ENCODE measurements at regions not wholly inside any gene's neighbourhood (a gene's known extent, or its start where the extent isn't known, plus 50 kb on each side); places are given as distances from the start of the nearest gene placed in this dataset.

DNA sequence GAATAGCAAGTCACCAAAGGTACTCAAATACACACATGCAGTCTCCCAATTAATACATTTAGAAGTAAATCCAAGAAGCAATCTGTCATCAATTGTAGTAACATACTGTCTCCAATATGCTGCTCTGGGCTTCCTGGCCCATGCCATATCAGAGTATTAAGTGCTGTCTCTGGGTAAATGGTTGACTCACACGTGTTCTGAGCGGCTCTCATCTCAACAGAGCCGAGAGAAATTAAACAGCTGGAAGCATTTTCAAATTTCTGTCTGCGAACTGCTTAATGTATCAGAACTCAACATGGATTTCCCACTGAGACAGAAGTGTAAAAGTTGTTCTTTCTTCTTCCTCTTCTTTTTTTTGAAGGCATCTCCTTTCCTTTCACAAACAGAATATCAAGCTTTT lies 247.3 kb upstream of the TAS2R1 start:
- Mint-ChIP-seq H3K4me1 (no peaks in the 10 kb centered on the region), H3K9me3 (peaks cover 5 to 13% of the 10 kb centered on the region in 2 donors), H3K27ac (no peak overlapping the region), H3K36me3 (no peaks in the 10 kb centered on the region), H3K27me3 (no peaks in the 10 kb centered on the region), H3K4me3 (no peak overlapping the region)
- DNase-seq (no peak), ATAC-seq (replicated peaks) (no peak)

DNA sequence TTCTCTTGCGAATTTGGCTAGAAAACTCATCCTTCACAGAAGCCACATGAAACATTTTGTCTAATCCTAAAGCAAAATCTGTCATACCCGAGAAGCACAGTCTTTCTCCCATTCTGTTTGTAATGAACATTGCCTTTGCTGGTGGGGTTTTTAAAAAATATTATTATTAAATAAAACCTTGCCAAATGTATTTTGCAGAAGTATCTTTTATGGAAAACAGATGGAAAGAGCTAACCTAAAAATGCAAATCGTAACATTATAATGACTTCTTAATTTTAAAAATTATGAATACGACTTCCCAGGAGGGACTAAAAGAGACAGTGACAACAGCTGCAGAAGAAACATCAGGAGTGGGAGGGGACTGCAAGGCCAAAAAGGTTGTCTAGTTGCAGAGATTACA lies 246.3 kb upstream of the TAS2R1 start:
- ATAC-seq (replicated peaks) (no peak), DNase-seq (no peak)
- Mint-ChIP-seq H3K27ac (no peak overlapping the region), H3K36me3 (no peaks in the 10 kb centered on the region), H3K4me3 (no peak overlapping the region), H3K4me1 (no peaks in the 10 kb centered on the region), H3K9me3 (peaks cover 5 to 10% of the 10 kb centered on the region in 2 donors), H3K27me3 (no peaks in the 10 kb centered on the region)

DNA sequence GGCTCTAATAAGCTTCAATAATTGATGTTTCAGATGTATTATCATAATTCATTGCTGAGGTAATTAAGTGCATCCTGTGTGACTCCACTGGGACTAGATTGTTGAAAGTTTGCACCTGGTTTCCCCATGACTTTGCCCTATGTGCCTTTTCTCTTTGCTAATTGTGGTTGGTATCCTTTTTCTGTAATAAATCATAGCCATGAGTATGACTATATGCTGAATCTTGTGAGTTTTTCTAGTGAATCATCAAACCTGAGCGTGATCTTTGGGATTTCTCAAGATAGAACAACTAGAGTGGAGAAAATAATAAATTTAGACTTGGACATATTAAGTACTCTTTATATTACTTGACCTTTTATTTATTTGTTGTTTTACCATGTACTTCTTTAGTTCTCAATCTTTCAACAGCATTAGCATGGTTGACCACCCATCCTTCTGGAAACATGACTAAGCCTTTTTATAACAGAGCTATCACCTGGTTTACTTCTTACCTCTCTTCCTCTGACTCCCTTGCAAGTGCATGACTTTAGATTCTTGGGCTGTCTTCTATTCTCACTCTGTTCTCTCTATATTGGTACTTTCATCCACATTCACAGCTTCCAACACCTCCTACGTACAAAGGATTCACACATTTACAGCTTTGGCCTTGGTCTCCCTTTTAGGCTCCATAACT lies 239.6 kb upstream of the TAS2R1 start:
- Mint-ChIP-seq H3K4me3 (no peak overlapping the region), H3K27me3 (no peaks in the 10 kb centered on the region), H3K4me1 (no peaks in the 10 kb centered on the region), H3K36me3 (peaks cover 0 to 2% of the 10 kb centered on the region in 2 donors), H3K27ac (no peak overlapping the region), H3K9me3 (peaks cover 16 to 28% of the 10 kb centered on the region in 2 donors)
- no peak for ATAC-seq (replicated peaks)
- DNase-seq, result no peak

- DNase-seq (no peak), ATAC-seq (replicated peaks) (no peak)
- Mint-ChIP-seq H3K27ac (no peak overlapping the region), H3K36me3 (peaks cover 0 to 2% of the 10 kb centered on the region in 2 donors), H3K4me1 (no peaks in the 10 kb centered on the region), H3K27me3 (no peaks in the 10 kb centered on the region), H3K9me3 (peaks cover 17 to 29% of the 10 kb centered on the region in 2 donors), H3K4me3 (no peak overlapping the region)
These were observed 235.4 kb upstream of the TAS2R1 start for GRCh38 chr5:9865574-9865973.

- H3K4me3 Mint-ChIP-seq, result no peak overlapping the region
- DNase-seq, result no peak
- no peaks in the 10 kb centered on the region for H3K4me1 Mint-ChIP-seq
- H3K27me3 Mint-ChIP-seq, result no peaks in the 10 kb centered on the region
- ATAC-seq (replicated peaks), result no peak
- no peak overlapping the region for H3K27ac Mint-ChIP-seq
- peaks cover 17 to 26% of the 10 kb centered on the region in 2 donors for H3K9me3 Mint-ChIP-seq
- peaks cover 0 to 2% of the 10 kb centered on the region in 2 donors for H3K36me3 Mint-ChIP-seq
These were observed 234.6 kb upstream of the TAS2R1 start for GRCh38 chr5:9864791-9865190.

DNA sequence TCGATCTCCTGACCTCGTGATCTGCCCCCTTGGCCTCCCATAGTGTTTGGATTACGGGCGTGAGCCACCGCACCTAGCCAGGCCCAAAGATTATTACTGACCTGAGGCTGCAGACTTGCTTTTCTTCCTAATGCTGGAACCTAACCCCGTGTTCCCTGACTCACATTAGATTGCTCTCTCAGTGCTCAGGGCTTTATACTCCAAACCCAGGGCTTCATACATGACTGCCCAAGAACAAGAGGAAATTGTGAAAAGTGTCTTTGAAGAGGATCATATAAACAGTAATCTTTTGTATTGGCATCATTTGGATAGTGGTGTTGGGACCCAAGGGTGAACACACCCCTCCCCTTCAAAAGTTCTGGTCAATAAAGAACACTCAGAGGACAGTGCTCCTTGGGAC lies 233.3 kb upstream of the TAS2R1 start:
- peaks cover 17 to 23% of the 10 kb centered on the region in 2 donors for H3K9me3 Mint-ChIP-seq
- ATAC-seq (replicated peaks) (no peak), DNase-seq (no peak)
- H3K4me1 Mint-ChIP-seq, result no peaks in the 10 kb centered on the region
- H3K4me3 Mint-ChIP-seq, result no peak overlapping the region
- H3K27ac Mint-ChIP-seq, result no peak overlapping the region
- H3K27me3 Mint-ChIP-seq, result no peaks in the 10 kb centered on the region
- peaks cover 0 to 2% of the 10 kb centered on the region in 2 donors for H3K36me3 Mint-ChIP-seq

GRCh38 chr5:9861666-9862256 lies 231.6 kb upstream of the TAS2R1 start:
- H3K27me3 Mint-ChIP-seq, result no peaks in the 10 kb centered on the region
- H3K9me3 Mint-ChIP-seq, result peaks cover 15 to 21% of the 10 kb centered on the region in 2 donors
- H3K4me1 Mint-ChIP-seq, result no peaks in the 10 kb centered on the region
- DNase-seq (no peak), ATAC-seq (replicated peaks) (no peak)
- no peak overlapping the region for H3K27ac Mint-ChIP-seq
- no peak overlapping the region for H3K4me3 Mint-ChIP-seq
- peaks cover 0 to 2% of the 10 kb centered on the region in 2 donors for H3K36me3 Mint-ChIP-seq

- H3K9me3 Mint-ChIP-seq, result peaks cover 6 to 12% of the 10 kb centered on the region in 2 donors
- no peak overlapping the region for H3K4me3 Mint-ChIP-seq
- H3K27me3 Mint-ChIP-seq, result no peaks in the 10 kb centered on the region
- no peak for ATAC-seq (replicated peaks)
- no peak for DNase-seq
- H3K36me3 Mint-ChIP-seq, result no peaks in the 10 kb centered on the region
- no peaks in the 10 kb centered on the region for H3K4me1 Mint-ChIP-seq
- no peak overlapping the region for H3K27ac Mint-ChIP-seq
These were observed 229.7 kb upstream of the TAS2R1 start for GRCh38 chr5:9859808-9860207.

- DNase-seq, result no peak
- ATAC-seq (replicated peaks), result no peak
- H3K4me1 Mint-ChIP-seq, result no peaks in the 10 kb centered on the region
- H3K36me3 Mint-ChIP-seq, result no peaks in the 10 kb centered on the region
- H3K27ac Mint-ChIP-seq, result no peak overlapping the region
- no peaks in the 10 kb centered on the region for H3K27me3 Mint-ChIP-seq
- H3K9me3 Mint-ChIP-seq, result peaks cover 4 to 9% of the 10 kb centered on the region in 2 donors
- no peak overlapping the region for H3K4me3 Mint-ChIP-seq
These were observed 227.9 kb upstream of the TAS2R1 start for GRCh38 chr5:9858043-9858442.

DNA sequence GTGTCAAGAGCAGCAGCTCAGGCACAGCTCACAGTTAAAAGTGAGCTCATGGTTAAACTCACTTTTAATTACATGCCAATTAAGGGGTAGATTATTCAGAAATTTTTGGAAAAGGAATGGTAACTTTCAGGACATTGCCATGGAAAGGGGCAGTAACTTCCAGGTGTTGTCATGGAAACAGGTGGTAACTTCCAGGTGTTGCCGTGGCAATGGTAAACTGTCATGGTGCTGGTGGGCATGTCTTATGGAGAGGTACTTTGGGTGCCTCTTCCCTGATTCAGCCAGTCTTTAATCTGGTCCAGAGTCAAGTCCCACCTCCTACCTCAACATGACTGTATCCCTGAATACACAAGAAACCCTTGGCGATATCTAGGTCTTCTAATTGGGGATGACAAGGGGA lies 223.2 kb upstream of the TAS2R1 start:
- Mint-ChIP-seq H3K36me3 (no peaks in the 10 kb centered on the region), H3K27ac (no peak overlapping the region), H3K9me3 (peaks cover 4 to 9% of the 10 kb centered on the region in 2 donors), H3K4me1 (no peaks in the 10 kb centered on the region), H3K4me3 (no peak overlapping the region), H3K27me3 (no peaks in the 10 kb centered on the region)
- ATAC-seq (replicated peaks) (no peak), DNase-seq (no peak)

- DNase-seq (no peak), ATAC-seq (replicated peaks) (no peak)
- Mint-ChIP-seq H3K4me1 (no peaks in the 10 kb centered on the region), H3K36me3 (no peaks in the 10 kb centered on the region), H3K27ac (no peak overlapping the region), H3K27me3 (no peaks in the 10 kb centered on the region), H3K4me3 (no peak overlapping the region), H3K9me3 (peaks cover 4 to 9% of the 10 kb centered on the region in 2 donors)
These were observed 222.5 kb upstream of the TAS2R1 start for GRCh38 chr5:9852671-9853070.

- Mint-ChIP-seq H3K27ac (no peak overlapping the region), H3K36me3 (no peaks in the 10 kb centered on the region), H3K27me3 (no peaks in the 10 kb centered on the region), H3K9me3 (peaks cover 3 to 5% of the 10 kb centered on the region in 2 donors), H3K4me1 (no peaks in the 10 kb centered on the region), H3K4me3 (no peak overlapping the region)
- no peak for ATAC-seq (replicated peaks)
- no peak for DNase-seq
These were observed 221.3 kb upstream of the TAS2R1 start for GRCh38 chr5:9851458-9851857.

DNA sequence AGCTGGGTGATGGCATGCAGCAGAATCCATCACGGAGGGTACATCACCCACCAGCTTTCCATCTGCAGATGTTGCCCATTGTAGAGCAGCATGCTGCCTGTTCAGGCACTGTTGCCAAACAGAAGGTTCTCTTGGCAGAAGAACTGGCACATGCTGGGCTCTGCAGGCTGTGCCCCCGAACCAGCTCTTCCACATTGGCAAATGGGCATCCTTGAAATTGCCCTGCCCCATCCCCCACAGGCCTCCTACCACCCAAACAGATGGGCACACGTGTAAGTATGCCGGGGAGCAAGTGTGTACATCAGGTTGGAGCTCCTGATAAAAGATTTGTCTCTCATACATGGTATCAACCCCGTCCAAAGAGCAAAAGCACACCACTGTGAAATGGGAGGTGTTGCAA lies 220.3 kb upstream of the TAS2R1 start:
- H3K9me3 Mint-ChIP-seq, result peaks cover 0 to 3% of the 10 kb centered on the region in 2 donors

DNA sequence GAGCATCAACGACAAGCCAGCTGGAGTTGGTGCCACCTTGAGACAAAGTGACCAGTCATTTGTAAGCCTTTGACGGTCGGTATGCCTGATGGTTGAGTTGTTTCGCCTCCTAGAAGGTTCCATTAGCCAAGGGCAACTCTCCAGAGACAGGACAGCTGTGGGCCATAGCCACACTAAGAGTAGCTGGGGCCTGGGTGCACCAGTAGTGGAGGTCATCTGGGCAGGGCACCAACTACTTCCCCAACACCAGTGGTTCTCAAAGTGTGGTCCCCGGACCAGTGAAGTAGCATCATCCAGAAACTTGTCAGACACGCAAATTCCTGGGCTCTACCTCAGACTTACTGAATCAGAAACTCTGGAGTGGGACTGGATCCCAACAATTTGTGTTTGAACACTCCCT lies 217.5 kb upstream of the TAS2R1 start:
- H3K27ac Mint-ChIP-seq, result no peak overlapping the region
- H3K4me1 Mint-ChIP-seq, result no peaks in the 10 kb centered on the region
- no peaks in the 10 kb centered on the region for H3K27me3 Mint-ChIP-seq
- no peak for DNase-seq
- peaks cover 3 to 4% of the 10 kb centered on the region in 2 donors for H3K9me3 Mint-ChIP-seq
- ATAC-seq (replicated peaks), result no peak
- no peak overlapping the region for H3K4me3 Mint-ChIP-seq
- no peaks in the 10 kb centered on the region for H3K36me3 Mint-ChIP-seq

More for the DNA sequence above, 220.3 kb upstream of the TAS2R1 start:
- H3K27ac Mint-ChIP-seq, result no peak overlapping the region
- H3K27me3 Mint-ChIP-seq, result no peaks in the 10 kb centered on the region
- H3K4me1 Mint-ChIP-seq, result no peaks in the 10 kb centered on the region
- no peak overlapping the region for H3K4me3 Mint-ChIP-seq
- H3K36me3 Mint-ChIP-seq, result no peaks in the 10 kb centered on the region
- DNase-seq (no peak), ATAC-seq (replicated peaks) (no peak)

DNA sequence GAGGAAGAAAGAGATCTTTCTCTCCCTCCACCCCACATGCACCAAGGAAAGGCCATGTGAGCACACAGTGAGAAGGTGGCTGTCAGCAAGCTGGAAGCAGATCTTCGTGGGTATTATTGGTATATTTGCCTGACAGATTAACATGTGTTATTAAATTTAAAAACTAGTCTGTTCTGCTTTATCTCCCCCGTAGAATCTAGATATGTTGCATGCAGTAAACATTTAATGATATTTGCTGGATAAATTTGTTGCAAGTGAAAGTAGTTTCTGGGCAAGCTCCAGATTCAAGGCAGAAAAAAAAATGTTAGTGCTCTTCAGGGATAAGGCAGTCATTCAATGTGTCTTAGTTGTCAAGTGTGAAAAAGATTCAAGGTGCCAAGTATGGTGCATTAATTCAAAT lies 215.0 kb upstream of the TAS2R1 start:
- H3K4me3 Mint-ChIP-seq, result no peak overlapping the region
- no peaks in the 10 kb centered on the region for H3K27me3 Mint-ChIP-seq
- DNase-seq (no peak), ATAC-seq (replicated peaks) (no peak)
- H3K9me3 Mint-ChIP-seq, result peaks cover 7 to 9% of the 10 kb centered on the region in 2 donors
- no peak overlapping the region for H3K27ac Mint-ChIP-seq
- H3K36me3 Mint-ChIP-seq, result no peaks in the 10 kb centered on the region
- H3K4me1 Mint-ChIP-seq, result no peaks in the 10 kb centered on the region

All from stimulated activated naive B cell treated with anti-CD40 and anti-IgM and Interleukin-4, amounts not matched to agents 10 μg/mL and 1 μg/mL and 100 μg/mL, for 72 hours (primary cell).